ENCODE measurements at regions not wholly inside any gene's neighbourhood (a gene's known extent, or its start where the extent isn't known, plus 50 kb on each side); places are given as distances from the start of the nearest gene placed in this dataset.
A peak's percentile ranks its signal among the peaks of the same experiment; 100 is the strongest.

- TF ChIP-seq FOSL2 (IDR thresholded peaks at IDR 0.05; ENCODE audit: borderline replicate concordance, low read depth) (peak; percentile 31; the same call in 1 of the 2 replicates), IRF3 (IDR thresholded peaks at IDR 0.05; ENCODE audit: low read depth, low read length) (no peak), POLR2AphosphoS5 (IDR thresholded peaks at IDR 0.05; ENCODE audit: low read depth, low read length) (0 out of 2 replicates have a peak, but pooled peaks have one; percentile 42), ZBTB33 (IDR thresholded peaks at IDR 0.05; ENCODE audit: borderline replicate concordance, low read depth) (no peak), TAF1 (IDR thresholded peaks at IDR 0.05; ENCODE audit: borderline replicate concordance, low read depth, low read length) (no peak), YY1 (IDR thresholded peaks at IDR 0.05; ENCODE audit: low read depth) (no peak), MEF2A (IDR thresholded peaks at IDR 0.05; ENCODE audit: borderline replicate concordance, low read depth) (peak; percentile 51; the same call in 1 of the 2 replicates), MAX (IDR thresholded peaks at IDR 0.05; ENCODE audit: low read depth) (0 out of 2 replicates have a peak, but pooled peaks have one; percentile 29), USF1 (IDR thresholded peaks at IDR 0.05; ENCODE audit: borderline replicate concordance, low read depth) (no peak), MXI1 (IDR thresholded peaks at IDR 0.05; ENCODE audit: low read depth, low read length) (no peak), CHD2 (IDR thresholded peaks at IDR 0.05; ENCODE audit: low read length, partially characterized antibody) (no peak), FOXJ3 (CRISPR knock-in tag; IDR thresholded peaks at IDR 0.05) (no peak), PBX3 (IDR thresholded peaks at IDR 0.05) (no peak; the same call in 1 of the 2 replicates), RCOR1 (IDR thresholded peaks at IDR 0.05; ENCODE audit: low read length) (no peak)
Measured at GRCh38 chr5:67248703-67249589, 52.3 kb upstream of the CD180 start (continued).
